ENCODE measurements at regions not wholly inside any gene's neighbourhood (a gene's known extent, or its start where the extent isn't known, plus 50 kb on each side); places are given as distances from the start of the nearest gene placed in this dataset.

DNA sequence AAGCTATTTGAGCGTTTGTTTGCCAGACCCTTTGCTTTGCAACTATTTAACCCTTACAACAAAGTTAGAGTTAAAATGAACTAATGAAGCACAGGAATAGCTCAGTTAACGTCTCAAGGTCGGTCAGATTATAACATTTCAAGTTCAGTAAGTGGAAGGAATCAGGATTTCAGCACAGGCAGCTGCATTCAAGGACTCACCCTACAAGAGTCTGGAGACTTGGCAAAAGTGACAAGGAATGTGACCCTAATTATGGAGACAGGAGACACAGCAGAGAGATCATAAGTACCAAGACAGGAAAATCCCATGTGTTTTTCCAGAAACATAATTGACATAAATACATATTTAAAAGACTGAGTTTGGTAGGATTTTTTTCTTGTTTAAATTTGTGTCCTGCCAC lies 1481.7 kb downstream of the TECRL start:
- no peak for TF ChIP-seq CTCF (IDR thresholded peaks at IDR 0.05)
- no peak for TF ChIP-seq POLR2A (IDR thresholded peaks at IDR 0.05)

Measured in esophagus squamous epithelium (tissue), 4 donors.